DMS114 treated with DMSO at 0.1 percent for 48 hours (cell line): ENCODE measurements at regions not wholly inside any gene's neighbourhood (a gene's known extent, or its start where the extent isn't known, plus 50 kb on each side); places are given as distances from the start of the nearest gene placed in this dataset.

ENCODE experiments used
- DNase-seq: peaks from one replicate; lab custom pipeline; 2025; ENCODE audit not compliant: unreplicated experiment; lab: John Stamatoyannopoulos, UW

GRCh38 chr14:54088271-54088670 lies 131.6 kb upstream of the BMP4 start:
- no peak for DNase-seq

GRCh38 chr14:54090274-54090673 lies 133.6 kb upstream of the BMP4 start:
- no peak for DNase-seq

DNA sequence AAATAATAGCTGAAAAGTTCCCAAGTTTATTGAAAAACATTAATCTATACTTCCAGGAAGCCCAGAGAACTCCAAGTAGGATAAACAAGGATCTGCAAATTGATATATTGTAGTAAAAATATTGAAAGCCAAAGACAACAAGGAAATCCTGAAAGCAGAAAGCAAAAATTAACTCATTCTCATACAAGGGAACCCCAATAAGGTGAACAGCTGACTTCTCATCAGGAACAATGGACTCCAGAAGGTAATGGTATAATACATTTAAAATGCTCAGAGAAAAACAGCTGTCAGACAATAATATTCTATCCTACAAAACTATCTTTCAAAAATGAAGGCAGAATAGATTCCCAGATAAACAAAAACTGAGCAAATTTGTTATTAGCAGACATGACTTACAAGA lies 138.1 kb upstream of the BMP4 start:
- DNase-seq, result no peak

GRCh38 chr14:54098536-54098935 lies 141.9 kb upstream of the BMP4 start:
- DNase-seq, result no peak

DNA sequence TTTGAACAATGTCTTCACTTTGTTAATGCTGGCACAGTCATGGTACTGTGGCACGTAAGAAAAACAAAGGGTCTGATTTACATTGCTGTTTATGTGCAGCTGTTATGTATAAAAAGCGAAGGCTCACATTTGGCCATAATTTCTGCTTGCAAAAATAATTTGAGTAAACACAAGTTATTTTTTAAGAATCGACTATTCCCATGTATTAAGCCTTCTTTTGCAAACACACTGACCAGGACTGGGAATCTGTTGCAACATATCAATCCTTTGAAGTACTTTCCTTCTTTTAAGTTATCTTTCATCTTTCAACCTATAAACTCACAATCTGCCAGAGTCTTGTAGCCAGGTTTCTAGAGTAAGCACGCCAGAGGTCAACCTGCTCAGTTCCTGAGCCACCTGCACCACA lies 145.4 kb upstream of the BMP4 start:
- DNase-seq, result no peak

- no peak for DNase-seq
Measured at GRCh38 chr14:54102530-54102929, 145.9 kb upstream of the BMP4 start.

DNA sequence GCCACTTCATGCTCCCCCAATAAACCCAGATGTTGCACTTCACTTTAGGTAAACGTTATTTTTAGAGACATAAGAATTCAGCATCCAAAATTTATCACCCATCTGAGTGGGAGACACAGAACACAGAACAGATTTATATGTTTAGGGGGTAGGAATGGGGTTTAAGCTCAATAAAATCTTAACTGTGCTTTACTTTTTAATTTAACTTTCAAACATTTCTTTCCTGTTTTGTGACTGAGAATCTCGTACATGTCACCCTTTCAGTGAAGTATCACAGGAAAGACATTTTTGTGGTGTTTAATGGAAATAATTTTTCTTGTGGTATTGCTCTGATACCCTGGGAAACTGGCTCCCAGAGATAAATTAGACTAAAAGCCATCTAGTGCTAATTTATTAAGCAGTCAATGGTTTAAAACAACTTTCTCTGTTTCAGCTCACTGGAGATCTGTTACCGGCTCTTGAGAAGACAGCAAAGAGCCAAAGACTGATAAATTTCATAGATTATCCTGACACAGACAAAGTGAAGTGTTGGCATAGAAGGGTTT lies 148.0 kb upstream of the BMP4 start:
- DNase-seq, result no peak

DNA sequence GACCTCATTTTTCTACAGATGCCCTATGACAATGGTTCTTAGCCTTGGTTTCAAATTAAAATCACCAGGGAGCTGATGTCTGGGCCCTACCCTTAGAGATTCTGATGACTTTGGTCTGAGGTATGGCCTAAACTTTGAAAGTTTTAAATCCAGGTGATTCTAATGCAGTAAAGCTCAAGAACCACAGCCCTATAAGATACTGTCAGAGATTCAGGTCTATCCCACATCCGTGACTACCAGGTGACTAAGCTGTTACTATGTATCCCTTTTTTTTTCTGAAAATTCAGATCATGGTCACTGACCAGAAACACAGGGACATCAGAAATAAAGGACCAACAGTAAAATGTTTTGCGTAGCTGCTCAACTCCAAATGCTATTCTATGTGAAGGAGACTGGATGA lies 148.8 kb upstream of the BMP4 start:
- no peak for DNase-seq

DNA sequence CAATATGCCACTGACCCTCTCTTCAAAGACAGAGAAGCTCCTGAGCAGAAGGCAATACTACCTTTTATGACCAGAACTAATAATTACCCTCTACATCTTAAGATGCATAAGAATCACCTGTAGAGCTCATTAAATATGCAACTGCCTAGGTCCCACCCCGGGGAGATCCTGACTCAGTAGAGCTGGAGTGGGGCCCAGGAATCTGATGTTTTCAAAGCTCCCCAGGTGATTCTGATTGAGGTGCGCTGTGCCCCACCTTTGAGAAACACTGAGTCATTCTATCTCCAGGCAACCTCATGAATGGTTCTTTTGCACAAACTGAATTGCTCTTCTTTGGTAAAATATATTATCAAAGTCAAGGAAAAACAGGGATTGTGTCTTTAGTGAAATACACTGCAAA lies 149.3 kb upstream of the BMP4 start:
- DNase-seq, result no peak

GRCh38 chr14:54106661-54107377 lies 150.2 kb upstream of the BMP4 start:
- no peak for DNase-seq

DNA sequence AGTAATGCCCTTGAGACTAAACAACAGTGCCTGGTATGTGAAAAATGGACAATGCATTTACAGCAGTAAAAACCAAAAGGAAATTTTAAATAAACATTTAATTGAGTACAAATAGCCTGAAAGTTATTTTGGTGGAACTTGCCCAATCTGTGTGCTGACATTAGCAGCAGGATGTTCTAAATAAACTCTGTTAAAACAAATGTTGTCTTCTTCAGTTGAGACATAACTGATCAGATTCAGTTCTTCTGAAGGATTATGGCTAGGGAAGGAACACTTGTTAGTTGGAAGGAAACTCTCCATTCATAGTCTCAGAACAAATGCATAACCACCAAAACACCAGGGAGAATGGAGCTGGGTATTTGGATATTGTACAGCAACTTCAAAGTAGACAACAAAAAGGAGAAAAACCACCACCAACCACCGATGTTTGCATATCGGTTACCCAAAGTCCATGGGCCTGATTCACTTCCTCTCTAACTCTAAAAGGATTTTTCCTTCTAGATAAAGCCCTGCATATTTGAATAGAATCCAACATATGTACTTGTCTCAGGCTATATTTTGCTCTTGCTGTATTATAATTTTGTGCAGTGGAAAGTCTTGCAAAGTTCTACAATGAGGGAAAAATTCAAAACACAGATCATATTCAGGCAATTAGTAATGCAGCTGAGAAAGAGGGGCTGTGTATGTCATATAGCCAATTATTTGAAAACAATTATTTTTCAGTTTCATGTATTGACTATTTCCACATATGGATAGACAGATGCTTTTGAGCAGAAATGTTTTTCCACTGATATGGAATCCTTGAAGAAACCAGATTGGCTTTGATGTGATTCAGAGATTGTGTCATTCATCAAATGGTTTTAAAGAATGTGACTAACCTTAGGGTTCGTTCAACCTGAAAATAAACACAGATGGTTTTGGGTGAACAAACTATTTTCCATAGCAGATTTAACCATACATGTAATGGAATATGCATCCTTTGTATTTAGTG lies 152.2 kb upstream of the BMP4 start:
- DNase-seq, result no peak

DNA sequence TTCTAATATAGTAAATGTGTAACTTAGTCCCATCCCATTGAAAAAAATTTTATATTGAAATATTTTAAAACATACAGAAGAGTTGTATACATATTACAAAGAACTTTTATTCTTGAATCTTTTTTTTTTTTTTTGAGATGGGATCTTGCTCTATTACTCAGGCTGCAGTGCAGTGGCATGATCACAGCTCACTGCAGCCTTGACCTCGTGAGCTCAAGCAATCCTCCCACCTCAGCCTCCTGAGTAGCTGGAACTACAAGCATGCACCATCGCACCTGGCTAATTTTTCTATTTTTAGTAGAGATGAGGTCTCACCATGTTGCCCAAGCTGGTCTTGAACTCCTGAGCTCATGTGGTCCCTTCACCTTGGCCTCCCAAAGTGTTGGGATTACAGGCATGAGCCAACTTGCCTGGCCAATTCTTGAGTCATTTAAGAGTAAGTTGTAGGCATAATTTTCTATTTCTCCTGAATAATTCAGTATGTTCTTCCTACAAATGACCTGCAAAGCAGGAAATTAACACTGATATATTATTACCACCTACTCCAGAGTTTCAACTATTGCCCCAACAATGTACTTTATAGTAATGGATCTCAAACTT lies 153.0 kb upstream of the BMP4 start:
- DNase-seq, result no peak

- no peak for DNase-seq
Measured at GRCh38 chr14:54114941-54115340, 158.3 kb upstream of the BMP4 start.

- DNase-seq, result no peak
Measured at GRCh38 chr14:54116198-54116885, 159.7 kb upstream of the BMP4 start.

DNA sequence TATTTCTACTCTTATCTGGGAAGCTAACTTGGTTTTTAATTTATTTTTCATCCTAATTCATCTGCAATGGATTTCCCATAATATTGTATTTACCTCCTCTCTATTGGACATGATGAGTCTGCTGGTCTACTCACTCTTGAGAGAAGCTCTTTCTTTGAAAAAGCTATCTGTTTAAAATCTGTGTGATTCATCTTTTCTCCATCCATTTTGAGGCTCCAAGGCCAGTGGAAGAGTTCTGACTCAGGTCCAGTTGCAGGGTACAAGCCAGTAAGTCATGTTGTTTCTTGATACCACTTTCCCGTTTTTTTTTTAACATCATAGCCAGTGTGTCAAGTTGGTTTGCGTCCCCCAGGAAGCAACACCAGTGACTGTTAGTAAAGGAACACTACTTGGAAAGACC lies 160.3 kb upstream of the BMP4 start:
- DNase-seq, result no peak

DNA sequence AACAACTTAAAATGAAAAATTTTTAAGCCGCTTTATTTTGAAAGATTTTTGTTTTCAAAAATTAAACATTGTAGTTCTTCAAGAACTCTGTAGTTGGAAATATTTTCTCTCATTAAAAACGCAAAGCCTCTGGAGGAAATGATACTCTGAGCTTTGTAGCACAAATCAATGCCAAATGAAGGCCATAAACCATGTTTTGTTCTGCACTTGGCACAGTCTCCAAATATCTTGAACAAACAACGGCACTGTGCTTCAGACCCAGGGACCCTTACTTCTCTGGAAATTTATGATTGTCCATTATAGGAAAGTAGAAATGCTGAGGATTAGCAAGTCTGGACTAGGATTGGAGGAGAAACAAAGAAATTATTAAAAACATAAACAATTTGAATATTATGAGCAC lies 160.8 kb upstream of the BMP4 start:
- no peak for DNase-seq

- no peak for DNase-seq
Measured at GRCh38 chr14:54117924-54118323, 161.3 kb upstream of the BMP4 start.

DNA sequence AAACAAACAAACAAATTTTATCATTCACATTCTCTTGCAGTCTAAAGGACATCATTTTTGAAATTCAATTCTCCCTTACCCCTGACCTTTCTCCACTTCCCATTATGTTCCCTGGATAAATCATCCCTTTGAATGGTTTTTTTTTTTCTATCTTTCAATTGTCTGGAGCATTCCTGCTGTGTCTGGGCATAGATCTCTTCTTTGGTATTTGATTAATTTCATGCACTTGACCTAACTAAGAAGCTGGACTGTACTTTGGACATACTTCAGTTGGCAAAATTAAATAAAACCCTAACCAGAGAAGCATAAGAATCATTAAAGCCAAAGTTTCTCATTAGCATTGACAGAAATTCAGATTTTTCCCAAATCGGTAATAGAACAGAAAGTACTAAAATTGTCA lies 163.6 kb upstream of the BMP4 start:
- DNase-seq, result no peak

DNA sequence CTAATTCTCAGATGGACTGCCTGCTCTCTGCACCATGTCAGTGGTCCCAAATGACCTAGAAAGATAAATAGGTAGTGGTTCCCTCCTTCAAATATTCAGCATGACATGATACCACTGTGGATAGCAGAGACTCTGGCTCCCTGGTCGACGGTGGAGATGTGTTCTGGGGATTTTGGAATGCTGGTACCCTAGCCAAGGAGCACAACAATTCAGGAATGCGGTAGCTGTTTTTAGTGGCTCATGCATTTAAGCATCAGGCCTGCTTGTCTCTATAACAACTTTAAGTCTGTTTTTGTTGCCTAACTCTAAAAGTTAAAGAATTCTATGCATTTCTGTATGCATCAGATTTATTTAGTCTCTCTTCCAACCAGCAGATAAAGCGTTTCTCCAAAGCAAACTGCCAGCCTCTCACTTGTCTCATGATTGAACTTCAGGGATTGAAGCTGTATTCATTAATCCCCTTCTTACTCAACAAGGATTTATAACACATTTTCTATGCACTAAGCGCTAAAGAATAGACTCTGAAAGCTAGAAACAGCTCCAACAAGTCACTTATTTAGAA lies 164.9 kb upstream of the BMP4 start:
- no peak for DNase-seq

- no peak for DNase-seq
Measured at GRCh38 chr14:54123841-54124240, 167.2 kb upstream of the BMP4 start.

- no peak for DNase-seq
Measured at GRCh38 chr14:54125109-54125508, 168.5 kb upstream of the BMP4 start.
